HG03095 (cell line): ENCODE measurements at regions not wholly inside any gene's neighbourhood (a gene's known extent, or its start where the extent isn't known, plus 50 kb on each side); places are given as distances from the start of the nearest gene placed in this dataset.

ENCODE experiments used
- ATAC-seq: cut with Tn5 transposase; IDR thresholded peaks from one replicate; pipeline ENCODE4 v1.9.1; 2021; ENCODE audit warnings: moderate library complexity; ENCODE audit not compliant: unreplicated experiment

GRCh38 chr2:117502121-117502520 is 312.4 kb upstream of the DDX18 start:
- no peak for ATAC-seq

GRCh38 chr2:117512307-117512706 is 302.2 kb upstream of the DDX18 start:
- no peak for ATAC-seq

- no peak for ATAC-seq
Measured at GRCh38 chr2:117514371-117514770, 300.1 kb upstream of the DDX18 start.

- no peak for ATAC-seq
Measured at GRCh38 chr2:117519238-117519637, 295.3 kb upstream of the DDX18 start.

GRCh38 chr2:117519721-117520120 is 294.8 kb upstream of the DDX18 start:
- ATAC-seq: no peak

GRCh38 chr2:117523267-117523666 is 291.2 kb upstream of the DDX18 start:
- ATAC-seq: no peak

- ATAC-seq: no peak
Measured at GRCh38 chr2:117523711-117524238, 290.7 kb upstream of the DDX18 start.

- ATAC-seq: no peak
Measured at GRCh38 chr2:117536139-117536538, 278.4 kb upstream of the DDX18 start.

GRCh38 chr2:117537032-117537431 is 277.5 kb upstream of the DDX18 start:
- no peak for ATAC-seq

GRCh38 chr2:117551858-117552257 is 262.6 kb upstream of the DDX18 start:
- ATAC-seq: no peak

- no peak for ATAC-seq
Measured at GRCh38 chr2:117553448-117553847, 261.0 kb upstream of the DDX18 start.

GRCh38 chr2:117555965-117556364 is 258.5 kb upstream of the DDX18 start:
- ATAC-seq: no peak

- ATAC-seq: no peak
Measured at GRCh38 chr2:117557626-117558025, 256.9 kb upstream of the DDX18 start.

GRCh38 chr2:117562654-117563053 is 251.8 kb upstream of the DDX18 start:
- no peak for ATAC-seq

GRCh38 chr2:117571590-117572349 is 242.7 kb upstream of the DDX18 start:
- ATAC-seq: no peak

GRCh38 chr2:117587310-117587709 is 227.2 kb upstream of the DDX18 start:
- no peak for ATAC-seq

GRCh38 chr2:117603060-117603459 is 211.4 kb upstream of the DDX18 start:
- no peak for ATAC-seq

- no peak for ATAC-seq
Measured at GRCh38 chr2:117603567-117603966, 210.9 kb upstream of the DDX18 start.

GRCh38 chr2:117607202-117607601 is 207.3 kb upstream of the DDX18 start:
- no peak for ATAC-seq

GRCh38 chr2:117613101-117613500 is 201.4 kb upstream of the DDX18 start:
- ATAC-seq: no peak

- no peak for ATAC-seq
Measured at GRCh38 chr2:117614296-117614695, 200.2 kb upstream of the DDX18 start.

- ATAC-seq: no peak
Measured at GRCh38 chr2:117614823-117615534, 199.5 kb upstream of the DDX18 start.
